ENCODE measurements at regions not wholly inside any gene's neighbourhood (a gene's known extent, or its start where the extent isn't known, plus 50 kb on each side); places are given as distances from the start of the nearest gene placed in this dataset.

- Mint-ChIP-seq H3K36me3 (ENCODE audit: low read depth) (no peaks in the 10 kb centered on the region), H3K4me3 (no peak overlapping the region), H3K9me3 (peaks cover 16% of the 10 kb centered on the region), H3K27me3 (no peaks in the 10 kb centered on the region), H3K4me1 (ENCODE audit: low read depth) (no peaks in the 10 kb centered on the region), H3K27ac (no peak overlapping the region)
- ChIA-PET POLR2A (no interaction called here), CTCF (no interaction called here)
- no peak for DNase-seq
- Histone ChIP-seq H3K36me3 (ENCODE audit: insufficient read depth, low read length) (no peaks in the 10 kb centered on the region), H3K4me3 (ENCODE audit: low read length) (no peak overlapping the region), H3K4me1 (ENCODE audit: insufficient read depth, low read length) (no peaks in the 10 kb centered on the region), H3K9me3 (ENCODE audit: control insufficient read depth in 1 of 2, insufficient read depth in 1 of 2, low read length in 2 of 2) (no peaks in the 10 kb centered on the region), H3K27me3 (ENCODE audit: control insufficient read depth in 1 of 2, insufficient read depth in 2 of 2, low read length in 2 of 2) (no peaks in the 10 kb centered on the region), H3K27ac (ENCODE audit: low read depth in 1 of 2, low read length in 2 of 2) (no peak overlapping the region)
- ATAC-seq (ENCODE audit: poor library complexity) = no peak
- intact Hi-C loops (cut with DNase I, micrococcal nuclease) = no loop called here
- no peak for TF ChIP-seq CTCF (IDR thresholded peaks at IDR 0.05)
These were observed 266.2 kb upstream of the ADGRB3 start for GRCh38 chr6:68368845-68369244.

GRCh38 chr6:68364271-68364805 is 270.7 kb upstream of the ADGRB3 start:
- DNase-seq = no peak
- Histone ChIP-seq H3K9me3 (ENCODE audit: control insufficient read depth in 1 of 2, insufficient read depth in 1 of 2, low read length in 2 of 2) (no peaks in the 10 kb centered on the region), H3K4me1 (ENCODE audit: insufficient read depth, low read length) (no peaks in the 10 kb centered on the region), H3K4me3 (ENCODE audit: low read length) (no peak overlapping the region), H3K36me3 (ENCODE audit: insufficient read depth, low read length) (no peaks in the 10 kb centered on the region), H3K27ac (ENCODE audit: low read depth in 1 of 2, low read length in 2 of 2) (no peak overlapping the region), H3K27me3 (ENCODE audit: control insufficient read depth in 1 of 2, insufficient read depth in 2 of 2, low read length in 2 of 2) (no peaks in the 10 kb centered on the region)
- no peak overlapping the region for H3K4me3 Mint-ChIP-seq
- no peaks in the 10 kb centered on the region for H3K27me3 Mint-ChIP-seq
- ChIA-PET CTCF (interaction anchor here (0.6 kb wide), 1 partner anchor 719 kb away, joined by 3 read pairs; no protein-coding TSS in a partner anchor), POLR2A (no interaction called here)
- intact Hi-C loops (cut with DNase I, micrococcal nuclease) = no loop called here
- no peak overlapping the region for H3K27ac Mint-ChIP-seq
- TF ChIP-seq CTCF (IDR thresholded peaks at IDR 0.05) = no peak
- H3K4me1 Mint-ChIP-seq (ENCODE audit: low read depth) = no peaks in the 10 kb centered on the region
- H3K9me3 Mint-ChIP-seq = peaks cover 16% of the 10 kb centered on the region
- no peak for ATAC-seq (ENCODE audit: poor library complexity)
- no peaks in the 10 kb centered on the region for H3K36me3 Mint-ChIP-seq (ENCODE audit: low read depth)

- intact Hi-C loops (cut with DNase I, micrococcal nuclease) = loop anchor here in 1 of 2 experiments (5.0 kb wide), 1 partner anchor 1763 kb away; no protein-coding TSS in a partner anchor
- Histone ChIP-seq H3K4me3 (ENCODE audit: low read length) (no peak overlapping the region), H3K36me3 (ENCODE audit: insufficient read depth, low read length) (no peaks in the 10 kb centered on the region), H3K27me3 (ENCODE audit: control insufficient read depth in 1 of 2, insufficient read depth in 2 of 2, low read length in 2 of 2) (no peaks in the 10 kb centered on the region), H3K4me1 (ENCODE audit: insufficient read depth, low read length) (no peaks in the 10 kb centered on the region), H3K9me3 (ENCODE audit: control insufficient read depth in 1 of 2, insufficient read depth in 1 of 2, low read length in 2 of 2) (no peaks in the 10 kb centered on the region), H3K27ac (ENCODE audit: low read depth in 1 of 2, low read length in 2 of 2) (no peak overlapping the region)
- Mint-ChIP-seq H3K36me3 (ENCODE audit: low read depth) (no peaks in the 10 kb centered on the region), H3K4me3 (no peak overlapping the region), H3K9me3 (peaks cover 4% of the 10 kb centered on the region), H3K27me3 (no peaks in the 10 kb centered on the region), H3K4me1 (ENCODE audit: low read depth) (no peaks in the 10 kb centered on the region), H3K27ac (no peak overlapping the region)
- no peak for ATAC-seq (ENCODE audit: poor library complexity)
- CTCF ChIA-PET = no interaction called here
- POLR2A ChIA-PET = no interaction called here
- no peak for TF ChIP-seq CTCF (IDR thresholded peaks at IDR 0.05)
- peak in 3 of 14 experiments; percentile 1 to 6 (median 5) for DNase-seq
These were observed 291.2 kb upstream of the ADGRB3 start for GRCh38 chr6:68343901-68344300.
